Neural cell (in vitro differentiated cells): ENCODE measurements at regions not wholly inside any gene's neighbourhood (a gene's known extent, or its start where the extent isn't known, plus 50 kb on each side); places are given as distances from the start of the nearest gene placed in this dataset.

Source experiments
- H2AFZ ChIP-seq: fragments of 200-600, 300-800 bp; sonication (generic), shearing (Covaris generic); 2 replicates; pipeline ENCODE4 v1.6.0; 2014; ENCODE audit warnings: low read depth, mild to moderate bottlenecking, antibody characterized with exemption, low read length, moderate library complexity
- H3F3A ChIP-seq: fragments of 200-600 bp; shearing (Covaris generic); 2 replicates; pipeline ENCODE4 v1.6.1; 2016; ENCODE audit warnings: mild to moderate bottlenecking, moderate library complexity, mixed read lengths, antibody characterized with exemption, low read length; ENCODE audit not compliant: insufficient read depth, poor library complexity, severe bottlenecking
- H3K27ac ChIP-seq: fragments of 200-600, 300-800 bp; sonication (generic), shearing (Covaris generic); 2 replicates; pipeline ENCODE4 v1.5.1; 2014; ENCODE audit warnings: mild to moderate bottlenecking, low read length, moderate library complexity
- H3K27me3 ChIP-seq: fragments of 300-800, 200-600 bp; sonication (generic), shearing (Covaris generic); 2 replicates; pipeline ENCODE4 v1.6.0; 2014; ENCODE audit warnings: mild to moderate bottlenecking, low read depth, low read length, moderate library complexity; ENCODE audit not compliant: insufficient read depth
- H3K36me3 ChIP-seq: fragments of 300-800, 200-600 bp; sonication (generic), shearing (Covaris generic); 2 replicates; pipeline ENCODE4 v1.5.1; 2014; ENCODE audit warnings: mild to moderate bottlenecking, antibody characterized with exemption, low read length, moderate library complexity; ENCODE audit not compliant: insufficient read depth
- H3K4me2 ChIP-seq: fragments of 300-800, 200-600 bp; sonication (generic), shearing (Covaris generic); 2 replicates; pipeline ENCODE4 v1.6.0; 2014; ENCODE audit warnings: mild to moderate bottlenecking, low read length
- H3K4me3 ChIP-seq: fragments of 300-800, 200-600 bp; sonication (generic), shearing (Covaris generic); 2 replicates; pipeline ENCODE4 v1.5.1; 2014; ENCODE audit warnings: mild to moderate bottlenecking, low read length, moderate library complexity
- H3K79me2 ChIP-seq: fragments of 200-600 bp; shearing (Covaris generic); replicated peaks from 2 replicates; pipeline ENCODE4 v1.6.0; 2014; ENCODE audit warnings: mild to moderate bottlenecking, low read length, moderate library complexity; ENCODE audit not compliant: insufficient read depth
- H3K9ac ChIP-seq: fragments of 300-800, 200-600 bp; sonication (generic), shearing (Covaris generic); 2 replicates; pipeline ENCODE4 v1.6.1; 2016; ENCODE audit warnings: mild to moderate bottlenecking, low read length, mixed read lengths
- H3K9me2 ChIP-seq: fragments of 200-600 bp; shearing (Covaris generic); 2 replicates; pipeline ENCODE4 v1.6.1; 2016; ENCODE audit warnings: mild to moderate bottlenecking, low read length, mixed read lengths; ENCODE audit not compliant: insufficient read depth
- H3K9me3 ChIP-seq: fragments of 200-600, 300-800 bp; sonication (generic), shearing (Covaris generic); 2 replicates; pipeline ENCODE4 v1.6.1; 2016; ENCODE audit warnings: mild to moderate bottlenecking, mixed run types, low read length, moderate library complexity, mixed read lengths
- H4K20me1 ChIP-seq: fragments of 200-600 bp; shearing (Covaris generic); 2 replicates; pipeline ENCODE4 v1.6.1; 2016; ENCODE audit warnings: mild to moderate bottlenecking, mixed run types; ENCODE audit not compliant: insufficient read depth
- CTCF ChIP-seq: fragments of 450-650 bp; IDR thresholded peaks from 2 replicates; pipeline ENCODE4 v1.5.1; 2014; ENCODE audit warnings: antibody characterized with exemption, mild to moderate bottlenecking, moderate library complexity; ENCODE audit not compliant: poor library complexity, severe bottlenecking
- EP300 ChIP-seq: fragments of 450-650 bp; conservative IDR thresholded peaks from 2 replicates; pipeline ENCODE4 v1.6.1; 2014; ENCODE audit warnings: antibody characterized with exemption, mild to moderate bottlenecking, moderate library complexity; ENCODE audit not compliant: poor library complexity, severe bottlenecking
- EZH2 ChIP-seq: fragments of 200-600, 300-800 bp; shearing (Covaris generic), sonication (generic); IDR thresholded peaks from 2 replicates; pipeline ENCODE4 v1.6.1; 2014; ENCODE audit warnings: antibody characterized with exemption, low read length, borderline replicate concordance, mild to moderate bottlenecking; ENCODE audit not compliant: insufficient read depth, poor library complexity, severe bottlenecking
- MXI1 ChIP-seq: fragments of 450-650 bp; conservative IDR thresholded peaks from 2 replicates; pipeline ENCODE4 v1.6.1; 2014; ENCODE audit warnings: antibody characterized with exemption, mild to moderate bottlenecking; ENCODE audit not compliant: poor library complexity, severe bottlenecking
- POLR2AphosphoS5 ChIP-seq: IDR thresholded peaks from 2 replicates; pipeline ENCODE4 v1.6.1; 2012
- SMC3 ChIP-seq: fragments of 450-650 bp; conservative IDR thresholded peaks from 2 replicates; pipeline ENCODE4 v1.6.1; 2014; ENCODE audit warnings: antibody characterized with exemption, mild to moderate bottlenecking, moderate library complexity; ENCODE audit not compliant: poor library complexity
- TAF1 ChIP-seq: IDR thresholded peaks from 2 replicates; pipeline ENCODE4 v1.6.1; 2012; ENCODE audit warnings: low read depth
- TF ChIP-seq, protein P1 (sequence below): IDR thresholded peaks from 2 replicates; pipeline ENCODE4 v1.6.1; 2012; ENCODE audit warnings: borderline replicate concordance

GRCh38 chr16:73209190-73209589 lies 161.3 kb upstream of the ZFHX3 start:
- H3K9me3 ChIP-seq = no peaks in the 10 kb centered on the region
- TF ChIP-seq SMC3 = no peak
- TF ChIP-seq, protein P1, sequence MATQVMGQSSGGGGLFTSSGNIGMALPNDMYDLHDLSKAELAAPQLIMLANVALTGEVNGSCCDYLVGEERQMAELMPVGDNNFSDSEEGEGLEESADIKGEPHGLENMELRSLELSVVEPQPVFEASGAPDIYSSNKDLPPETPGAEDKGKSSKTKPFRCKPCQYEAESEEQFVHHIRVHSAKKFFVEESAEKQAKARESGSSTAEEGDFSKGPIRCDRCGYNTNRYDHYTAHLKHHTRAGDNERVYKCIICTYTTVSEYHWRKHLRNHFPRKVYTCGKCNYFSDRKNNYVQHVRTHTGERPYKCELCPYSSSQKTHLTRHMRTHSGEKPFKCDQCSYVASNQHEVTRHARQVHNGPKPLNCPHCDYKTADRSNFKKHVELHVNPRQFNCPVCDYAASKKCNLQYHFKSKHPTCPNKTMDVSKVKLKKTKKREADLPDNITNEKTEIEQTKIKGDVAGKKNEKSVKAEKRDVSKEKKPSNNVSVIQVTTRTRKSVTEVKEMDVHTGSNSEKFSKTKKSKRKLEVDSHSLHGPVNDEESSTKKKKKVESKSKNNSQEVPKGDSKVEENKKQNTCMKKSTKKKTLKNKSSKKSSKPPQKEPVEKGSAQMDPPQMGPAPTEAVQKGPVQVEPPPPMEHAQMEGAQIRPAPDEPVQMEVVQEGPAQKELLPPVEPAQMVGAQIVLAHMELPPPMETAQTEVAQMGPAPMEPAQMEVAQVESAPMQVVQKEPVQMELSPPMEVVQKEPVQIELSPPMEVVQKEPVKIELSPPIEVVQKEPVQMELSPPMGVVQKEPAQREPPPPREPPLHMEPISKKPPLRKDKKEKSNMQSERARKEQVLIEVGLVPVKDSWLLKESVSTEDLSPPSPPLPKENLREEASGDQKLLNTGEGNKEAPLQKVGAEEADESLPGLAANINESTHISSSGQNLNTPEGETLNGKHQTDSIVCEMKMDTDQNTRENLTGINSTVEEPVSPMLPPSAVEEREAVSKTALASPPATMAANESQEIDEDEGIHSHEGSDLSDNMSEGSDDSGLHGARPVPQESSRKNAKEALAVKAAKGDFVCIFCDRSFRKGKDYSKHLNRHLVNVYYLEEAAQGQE = no peak
- no peak for TF ChIP-seq EP300
- no peak for TF ChIP-seq TAF1
- no peak for TF ChIP-seq POLR2AphosphoS5
- no peak for TF ChIP-seq EZH2
- no peaks in the 10 kb centered on the region for H4K20me1 ChIP-seq
- H3K9me2 ChIP-seq = no peaks in the 10 kb centered on the region
- no peaks in the 10 kb centered on the region for H3K27me3 ChIP-seq
- no peak overlapping the region for H3K4me3 ChIP-seq
- H3K79me2 ChIP-seq = no peaks in the 10 kb centered on the region
- H3K27ac ChIP-seq = no peak overlapping the region
- H2AFZ ChIP-seq = no peak overlapping the region
- no peak overlapping the region for H3K4me2 ChIP-seq
- no peaks in the 10 kb centered on the region for H3F3A ChIP-seq
- H3K36me3 ChIP-seq = no peaks in the 10 kb centered on the region
- H3K9ac ChIP-seq = no peak overlapping the region

DNA sequence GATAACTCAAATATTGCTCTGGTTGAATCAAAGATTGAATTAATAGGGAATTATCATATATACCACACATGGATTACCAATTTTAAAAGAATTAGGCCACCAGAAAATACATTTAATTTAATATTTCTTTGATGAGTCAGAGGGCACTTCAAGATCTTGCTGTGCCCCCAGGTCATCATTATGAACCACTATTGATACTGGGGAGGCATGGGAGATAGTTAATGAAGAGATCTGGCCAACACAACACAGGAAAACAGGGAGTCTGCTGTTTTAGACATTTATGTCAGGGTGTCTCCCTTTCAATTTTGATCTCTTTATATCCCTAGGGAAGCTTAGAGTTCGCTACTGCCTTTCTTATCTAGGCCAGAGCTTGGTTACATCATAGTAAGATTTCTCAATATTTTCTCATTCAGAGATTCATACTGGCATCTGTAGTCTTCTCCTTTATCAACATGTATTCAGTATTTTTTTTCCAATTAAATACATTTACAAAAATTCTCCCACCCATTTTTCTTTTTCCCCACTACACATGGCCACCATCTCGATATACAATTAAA lies 158.3 kb upstream of the ZFHX3 start:
- Histone ChIP-seq H3K4me3 (no peak overlapping the region), H3K27ac (no peak overlapping the region), H3F3A (no peaks in the 10 kb centered on the region), H2AFZ (no peak overlapping the region), H3K9ac (no peak overlapping the region), H3K27me3 (no peaks in the 10 kb centered on the region), H3K9me2 (no peaks in the 10 kb centered on the region), H3K9me3 (no peaks in the 10 kb centered on the region), H3K79me2 (no peaks in the 10 kb centered on the region), H3K36me3 (no peaks in the 10 kb centered on the region), H4K20me1 (no peaks in the 10 kb centered on the region), H3K4me2 (no peak overlapping the region)
- TF ChIP-seq EZH2 = no peak
- no peak for TF ChIP-seq CTCF
- TF ChIP-seq MXI1 = no peak
